HUES64 (cell line): ENCODE measurements at regions not wholly inside any gene's neighbourhood (a gene's known extent, or its start where the extent isn't known, plus 50 kb on each side); places are given as distances from the start of the nearest gene placed in this dataset.

Source experiments
- H3K27ac ChIP-seq: 2 replicates; pipeline ENCODE4 v1.7.0; 2013; ENCODE audit warnings: low read depth, low read length, inconsistent platforms
- H3K27me3 ChIP-seq: 2 replicates; pipeline ENCODE4 v1.6.1; 2013; ENCODE audit warnings: mild to moderate bottlenecking, low read length; ENCODE audit not compliant: insufficient read depth
- H3K36me3 ChIP-seq: 2 replicates; pipeline ENCODE4 v1.6.1; 2013; ENCODE audit warnings: mild to moderate bottlenecking, low read length; ENCODE audit not compliant: insufficient read depth
- H3K4me1 ChIP-seq: 2 replicates; pipeline ENCODE4 v1.6.1; 2013; ENCODE audit warnings: mild to moderate bottlenecking, low read length, moderate library complexity; ENCODE audit not compliant: insufficient read depth
- H3K4me3 ChIP-seq: 2 replicates; pipeline ENCODE4 v1.5.1; 2013; ENCODE audit warnings: mild to moderate bottlenecking, low read length, moderate library complexity
- H3K9ac ChIP-seq: 2 replicates; pipeline ENCODE4 v1.6.1; 2013; ENCODE audit warnings: mild to moderate bottlenecking, low read depth, low read length
- H3K9me3 ChIP-seq: 2 replicates; pipeline ENCODE4 v1.6.1; 2013; ENCODE audit warnings: low read depth, low read length; ENCODE audit not compliant: insufficient read depth
- WGBS: fragments of 150-250, 120-280 bp; methylation state at CpG from one replicate; pipeline ENCODE4 v1.1.7; 2013; ENCODE audit warnings: missing lambda C conversion rate; 5-methylcytosine and 5-hydroxymethylcytosine counted together

DNA sequence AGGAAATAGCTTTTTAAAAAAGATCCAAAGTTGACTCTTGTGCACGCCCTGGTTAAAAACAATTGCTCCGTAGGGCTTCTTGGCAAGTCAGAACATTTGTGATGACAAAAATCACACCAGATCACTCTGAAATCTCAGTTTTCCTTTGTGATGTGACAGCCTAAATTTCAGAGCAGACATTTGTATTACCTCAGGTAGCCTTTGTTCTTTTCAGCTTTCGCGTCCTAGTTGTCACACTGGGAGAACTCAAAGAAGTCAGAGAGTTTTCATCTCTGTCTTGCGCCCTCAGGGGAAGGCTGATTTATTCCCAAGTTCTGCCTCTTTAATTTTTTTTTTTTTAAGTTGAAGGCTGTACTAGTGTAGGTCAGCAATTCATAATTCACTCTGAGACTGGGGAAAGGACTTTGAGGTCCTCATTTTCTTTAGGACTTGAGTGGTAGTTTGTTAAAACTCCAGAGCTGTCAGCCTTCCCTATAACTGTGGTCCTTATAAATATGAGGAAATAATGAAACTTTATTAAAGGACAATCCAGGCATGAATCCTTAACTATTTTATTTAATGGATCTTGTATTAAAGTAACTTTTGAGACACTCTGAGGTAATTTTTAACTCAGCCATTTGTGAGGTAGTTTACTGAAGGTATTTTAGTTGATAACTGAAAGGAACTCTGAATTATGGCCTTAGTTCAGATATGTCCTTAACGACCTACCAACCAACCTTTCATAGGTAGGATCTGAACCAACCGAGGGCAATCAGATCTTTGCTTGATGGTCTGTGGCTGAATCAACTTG is 525.1 kb upstream of the FAM98A start:
- no peak overlapping the region for H3K27ac ChIP-seq
- H3K9me3 ChIP-seq, result 0 out of 2 replicates have a peak, but pooled peaks cover 3% of the 10 kb centered on the region
- WGBS, result 95% methylated on average over 7 of the region's 7 CpGs
- H3K9ac ChIP-seq, result no peak overlapping the region
- no peaks in the 10 kb centered on the region for H3K27me3 ChIP-seq
- no peak overlapping the region for H3K4me3 ChIP-seq
- no peaks in the 10 kb centered on the region for H3K36me3 ChIP-seq
- H3K4me1 ChIP-seq, result no peaks in the 10 kb centered on the region

DNA sequence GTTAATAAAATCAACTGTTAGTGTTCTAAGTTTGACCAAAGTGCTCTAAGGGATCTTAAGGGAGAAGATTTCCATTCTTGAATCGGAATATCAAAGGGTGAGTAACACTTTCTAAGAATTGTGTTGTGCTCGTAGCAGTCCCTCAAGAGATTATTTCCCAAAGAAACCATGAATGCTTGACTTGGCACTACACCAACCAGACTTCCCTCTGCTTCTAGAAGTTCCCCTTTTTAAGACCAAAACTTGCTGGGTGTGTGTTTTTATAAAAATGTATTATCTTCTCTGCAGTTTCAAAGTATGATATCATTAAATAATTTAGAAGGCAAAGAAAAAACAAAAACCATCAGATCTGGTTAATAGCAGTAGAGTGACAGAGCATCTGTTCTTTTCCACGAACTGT is 522.0 kb upstream of the FAM98A start:
- H3K4me1 ChIP-seq, result no peaks in the 10 kb centered on the region
- H3K36me3 ChIP-seq, result no peaks in the 10 kb centered on the region
- H3K27me3 ChIP-seq, result no peaks in the 10 kb centered on the region
- H3K4me3 ChIP-seq, result no peak overlapping the region
- WGBS, result 95% methylated on average over 3 of the region's 3 CpGs
- no peak overlapping the region for H3K27ac ChIP-seq
- H3K9ac ChIP-seq, result no peak overlapping the region
- H3K9me3 ChIP-seq, result 0 out of 2 replicates have a peak, but pooled peaks cover 3% of the 10 kb centered on the region

- WGBS, result no CpG with 5 or more reads among the region's 1 CpG
- no peak overlapping the region for H3K27ac ChIP-seq
- H3K27me3 ChIP-seq, result no peaks in the 10 kb centered on the region
- no peak overlapping the region for H3K9ac ChIP-seq
- no peaks in the 10 kb centered on the region for H3K9me3 ChIP-seq
- no peaks in the 10 kb centered on the region for H3K4me1 ChIP-seq
- no peak overlapping the region for H3K4me3 ChIP-seq
- no peaks in the 10 kb centered on the region for H3K36me3 ChIP-seq
Observed at GRCh38 chr2:34115076-34115475, 516.0 kb upstream of the FAM98A start.

DNA sequence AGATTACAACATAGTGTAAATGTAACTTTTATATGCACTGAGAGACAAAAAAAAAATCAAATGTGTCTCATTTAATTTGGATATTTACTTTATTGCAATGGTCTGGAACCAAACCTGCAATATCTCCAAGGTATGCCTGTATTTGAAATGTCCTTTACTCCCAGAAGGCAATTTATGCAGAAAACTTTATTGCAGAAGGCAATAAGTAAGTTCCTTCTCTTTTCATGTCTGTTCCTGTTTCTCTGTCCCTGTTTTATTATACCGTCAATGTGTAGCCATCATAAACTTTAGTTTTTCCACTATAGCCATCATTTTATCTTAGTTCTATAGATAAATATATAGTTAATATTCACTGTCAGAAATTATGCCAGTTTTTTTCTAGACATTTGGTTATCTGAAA is 513.1 kb upstream of the FAM98A start:
- H3K36me3 ChIP-seq, result no peaks in the 10 kb centered on the region
- H3K9me3 ChIP-seq, result no peaks in the 10 kb centered on the region
- H3K9ac ChIP-seq, result no peak overlapping the region
- 100% methylated on average over 1 of the region's 1 CpG for WGBS
- H3K27ac ChIP-seq, result no peak overlapping the region
- H3K27me3 ChIP-seq, result no peaks in the 10 kb centered on the region
- no peak overlapping the region for H3K4me3 ChIP-seq
- H3K4me1 ChIP-seq, result no peaks in the 10 kb centered on the region

GRCh38 chr2:34110392-34110791 is 511.3 kb upstream of the FAM98A start:
- Histone ChIP-seq H3K9me3 (no peaks in the 10 kb centered on the region), H3K9ac (no peak overlapping the region), H3K36me3 (no peaks in the 10 kb centered on the region), H3K27me3 (no peaks in the 10 kb centered on the region), H3K4me1 (0 out of 2 replicates have a peak, but pooled peaks cover 1% of the 10 kb centered on the region), H3K27ac (no peak overlapping the region), H3K4me3 (no peak overlapping the region)
- WGBS, result 91% methylated on average over 1 of the region's 1 CpG

DNA sequence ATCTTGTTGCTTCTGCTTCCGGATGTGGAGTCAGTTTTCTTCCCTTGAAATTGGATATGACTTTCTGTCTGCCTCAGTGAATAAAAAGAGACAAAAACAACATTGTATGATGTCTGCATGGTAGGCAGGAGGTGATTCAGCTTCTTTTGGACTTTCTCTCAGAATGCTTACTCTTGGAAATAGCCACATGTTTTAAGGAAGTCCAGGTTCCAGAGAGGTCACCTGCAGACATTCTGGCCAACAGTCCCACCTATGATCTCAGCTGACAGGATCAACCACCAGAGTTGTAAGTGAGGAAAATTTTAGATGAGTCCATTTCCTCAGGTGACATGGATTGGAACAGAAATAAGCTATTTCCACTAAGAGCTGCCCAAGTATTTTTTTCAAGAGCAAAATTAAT is 508.7 kb upstream of the FAM98A start:
- no peaks in the 10 kb centered on the region for H3K9me3 ChIP-seq
- no peak overlapping the region for H3K27ac ChIP-seq
- H3K27me3 ChIP-seq, result no peaks in the 10 kb centered on the region
- H3K36me3 ChIP-seq, result no peaks in the 10 kb centered on the region
- no peak overlapping the region for H3K9ac ChIP-seq
- 0 out of 2 replicates have a peak, but pooled peaks cover 4% of the 10 kb centered on the region for H3K4me1 ChIP-seq
- no peak overlapping the region for H3K4me3 ChIP-seq
- WGBS, result 97% methylated on average over 1 of the region's 1 CpG

DNA sequence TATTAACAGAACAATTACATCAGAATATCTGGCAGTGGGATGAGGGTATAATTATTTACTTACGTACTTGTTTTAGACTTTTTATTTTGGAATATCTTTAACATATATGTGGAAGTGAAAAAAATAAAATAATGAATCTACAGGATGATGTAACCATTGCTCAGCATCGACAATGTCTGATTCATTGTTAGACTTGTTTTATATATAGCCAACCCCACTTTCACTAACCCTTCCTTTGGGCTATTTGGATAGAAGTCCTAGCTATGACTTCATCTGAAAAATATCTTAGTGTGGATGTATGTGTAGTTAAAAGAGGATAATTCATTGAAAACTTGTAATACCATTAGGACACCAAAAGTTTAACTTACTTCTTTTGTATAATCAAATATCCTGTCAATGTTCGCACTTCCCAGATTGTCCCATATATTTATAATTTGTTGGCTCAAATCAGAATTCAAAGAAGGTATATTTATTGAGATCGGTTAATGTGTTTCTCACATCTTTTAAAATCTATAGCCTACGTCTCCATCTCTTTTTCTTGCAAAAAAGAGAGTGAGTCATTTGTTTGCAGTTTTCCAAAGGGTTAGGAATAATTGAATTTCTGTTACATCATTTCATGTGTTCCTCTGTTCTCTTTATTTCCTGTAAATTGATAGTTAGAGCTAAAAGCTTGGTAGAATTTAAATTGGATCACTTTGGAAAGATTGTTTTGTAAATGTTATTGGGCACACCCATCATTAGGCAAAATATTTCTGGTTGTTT is 506.1 kb upstream of the FAM98A start:
- H3K4me3 ChIP-seq, result no peak overlapping the region
- H3K27me3 ChIP-seq, result no peaks in the 10 kb centered on the region
- no peaks in the 10 kb centered on the region for H3K9me3 ChIP-seq
- H3K9ac ChIP-seq, result no peak overlapping the region
- no CpG with 5 or more reads among the region's 5 CpGs for WGBS
- no peak overlapping the region for H3K27ac ChIP-seq
- no peaks in the 10 kb centered on the region for H3K36me3 ChIP-seq
- H3K4me1 ChIP-seq, result 0 out of 2 replicates have a peak, but pooled peaks cover 4% of the 10 kb centered on the region

DNA sequence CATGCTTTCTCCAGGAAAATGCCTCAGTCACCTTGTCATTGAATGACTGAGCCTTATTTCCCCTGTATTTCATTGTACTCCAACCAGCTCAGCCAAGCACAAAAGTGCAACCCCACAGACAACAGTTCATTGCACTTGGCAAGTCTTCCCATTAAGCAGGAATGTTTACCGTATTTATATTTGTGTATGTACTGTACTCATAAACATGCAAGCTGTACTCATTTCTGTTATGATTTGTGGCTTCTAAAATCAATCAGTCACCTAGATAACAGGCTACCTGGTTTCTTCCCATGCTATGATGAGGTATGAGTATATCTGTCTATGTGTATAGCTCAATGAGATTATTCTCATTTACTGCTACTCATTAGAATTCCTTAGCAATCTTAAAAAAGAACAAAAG is 505.5 kb upstream of the FAM98A start:
- H3K9me3 ChIP-seq, result no peaks in the 10 kb centered on the region
- no peak overlapping the region for H3K4me3 ChIP-seq
- no peaks in the 10 kb centered on the region for H3K36me3 ChIP-seq
- 0 out of 2 replicates have a peak, but pooled peaks cover 4% of the 10 kb centered on the region for H3K4me1 ChIP-seq
- H3K9ac ChIP-seq, result no peak overlapping the region
- no CpG with 5 or more reads among the region's 1 CpG for WGBS
- no peak overlapping the region for H3K27ac ChIP-seq
- H3K27me3 ChIP-seq, result no peaks in the 10 kb centered on the region

DNA sequence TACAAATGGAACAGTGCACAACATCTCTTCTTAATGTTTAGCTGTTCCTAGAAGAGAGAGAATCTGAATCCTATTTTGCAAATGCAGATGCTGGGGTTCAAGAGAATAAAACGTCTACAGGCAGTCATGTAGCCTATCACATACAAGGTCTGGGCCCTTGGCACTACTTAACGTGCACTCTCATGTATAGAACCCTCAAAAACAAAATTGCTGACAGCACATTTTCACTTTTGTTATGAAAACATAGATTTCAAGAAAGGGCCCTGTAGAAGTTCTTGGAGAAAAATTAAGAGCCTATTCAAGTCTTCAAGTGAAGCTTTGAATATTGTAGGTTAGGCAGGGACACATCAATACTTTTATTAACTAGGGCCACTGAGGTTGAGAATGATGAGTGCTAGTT is 504.3 kb upstream of the FAM98A start:
- 89% methylated on average over 2 of the region's 2 CpGs for WGBS
- Histone ChIP-seq H3K9ac (no peak overlapping the region), H3K27ac (no peak overlapping the region), H3K9me3 (no peaks in the 10 kb centered on the region), H3K4me1 (0 out of 2 replicates have a peak, but pooled peaks cover 4% of the 10 kb centered on the region), H3K36me3 (no peaks in the 10 kb centered on the region), H3K27me3 (no peaks in the 10 kb centered on the region), H3K4me3 (no peak overlapping the region)

DNA sequence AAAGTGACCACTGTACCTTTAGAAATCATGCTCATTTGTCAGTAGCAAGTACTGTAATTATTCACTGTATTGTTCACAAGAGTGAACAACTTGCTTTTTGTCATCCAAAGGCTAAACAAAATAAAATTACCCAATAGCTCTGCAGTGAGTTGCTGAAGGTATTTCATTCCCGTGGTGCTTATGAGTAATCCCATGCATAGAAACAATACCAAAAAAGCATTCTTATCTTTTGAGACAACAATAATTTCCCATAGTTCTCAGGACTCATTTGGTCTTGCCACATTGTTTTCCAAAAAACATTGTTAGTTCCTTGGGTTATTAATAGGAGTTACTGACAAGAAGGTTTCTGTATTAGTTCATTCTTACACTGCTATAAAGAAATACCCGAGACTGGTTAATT is 503.2 kb upstream of the FAM98A start:
- Histone ChIP-seq H3K9ac (no peak overlapping the region), H3K27me3 (no peaks in the 10 kb centered on the region), H3K36me3 (no peaks in the 10 kb centered on the region), H3K4me1 (0 out of 2 replicates have a peak, but pooled peaks cover 4% of the 10 kb centered on the region), H3K27ac (no peak overlapping the region), H3K4me3 (no peak overlapping the region), H3K9me3 (no peaks in the 10 kb centered on the region)
- WGBS, result 93% methylated on average over 2 of the region's 2 CpGs

DNA sequence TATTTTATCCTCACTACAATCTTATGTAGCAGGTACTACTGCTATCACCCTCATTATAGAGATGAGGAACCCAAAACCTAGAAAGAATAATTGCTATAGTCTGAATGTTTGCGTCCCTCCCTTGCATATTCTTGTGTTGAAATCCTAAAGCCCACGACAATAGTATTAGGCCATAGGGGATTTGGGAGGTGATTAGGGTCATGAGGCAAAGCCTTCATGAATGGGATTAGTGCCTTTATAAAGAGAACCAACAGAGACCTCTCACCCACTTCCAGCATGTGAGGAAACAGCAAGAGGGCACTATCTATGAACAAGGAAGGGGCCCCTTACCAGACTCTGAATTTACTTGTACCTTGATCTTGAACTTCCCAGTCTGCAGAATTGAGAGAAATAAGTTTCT is 500.3 kb upstream of the FAM98A start:
- Histone ChIP-seq H3K27me3 (no peaks in the 10 kb centered on the region), H3K36me3 (no peaks in the 10 kb centered on the region), H3K4me1 (no peaks in the 10 kb centered on the region), H3K4me3 (no peak overlapping the region), H3K9me3 (no peaks in the 10 kb centered on the region), H3K9ac (no peak overlapping the region), H3K27ac (no peak overlapping the region)
- WGBS, result 69% methylated on average over 2 of the region's 2 CpGs
